ENCODE measurements at regions not wholly inside any gene's neighbourhood (a gene's known extent, or its start where the extent isn't known, plus 50 kb on each side); places are given as distances from the start of the nearest gene placed in this dataset.
A peak's percentile ranks its signal among the peaks of the same experiment; 100 is the strongest.

GRCh38 chr1:229148041-229148671, 122.8 kb upstream of the RAB4A start (continued):
- TF ChIP-seq ZFP62 (CRISPR knock-in tag; IDR thresholded peaks at IDR 0.05) (no peak), ZNF10 (CRISPR knock-in tag; IDR thresholded peaks at IDR 0.05; ENCODE audit: borderline replicate concordance, low read depth) (no peak), MED13 (CRISPR knock-in tag; IDR thresholded peaks at IDR 0.05) (peak; percentile 96), ZNF747 (CRISPR knock-in tag; IDR thresholded peaks at IDR 0.05; ENCODE audit: borderline replicate concordance) (peak; percentile 98), ELF4 (CRISPR knock-in tag; IDR thresholded peaks at IDR 0.05; ENCODE audit: borderline replicate concordance) (no peak), ZNF557 (CRISPR knock-in tag; IDR thresholded peaks at IDR 0.05) (no peak; the same call in 1 of the 2 replicates), LBX2 (CRISPR knock-in tag; IDR thresholded peaks at IDR 0.05; ENCODE audit: borderline replicate concordance) (no peak; the same call in 1 of the 2 replicates), HNF4G (IDR thresholded peaks at IDR 0.05; ENCODE audit: borderline replicate concordance, low read depth, low read length) (peak; percentile 79), HNF4G (CRISPR knock-in tag; IDR thresholded peaks at IDR 0.05; ENCODE audit: borderline replicate concordance, low read depth) (peak; percentile 77; the same call in 1 of the 2 replicates), ZNF260 (CRISPR knock-in tag; IDR thresholded peaks at IDR 0.05; ENCODE audit: borderline replicate concordance, low read depth) (no peak), ZNF431 (CRISPR knock-in tag; IDR thresholded peaks at IDR 0.05; ENCODE audit: borderline replicate concordance, low read depth) (no peak; the same call in 1 of the 2 replicates), ZSCAN29 (CRISPR knock-in tag; conservative IDR thresholded peaks at IDR 0.05) (peak; percentile 64; the same call in 1 of the 2 replicates), AGO1 (IDR thresholded peaks at IDR 0.05; ENCODE audit: low read depth, low read length, poor library complexity, severe bottlenecking) (no peak), ZNF34 (CRISPR knock-in tag; IDR thresholded peaks at IDR 0.05; ENCODE audit: borderline replicate concordance) (no peak), ZFYVE20 (CRISPR knock-in tag; IDR thresholded peaks at IDR 0.05; ENCODE audit: borderline replicate concordance, low read depth) (no peak), PRDM10 (CRISPR knock-in tag; IDR thresholded peaks at IDR 0.05; ENCODE audit: low read depth) (0 out of 2 replicates have a peak, but pooled peaks have one; percentile 35), MEIS1 (CRISPR knock-in tag; IDR thresholded peaks at IDR 0.05; ENCODE audit: borderline replicate concordance) (no peak), SNAPC2 (CRISPR knock-in tag; IDR thresholded peaks at IDR 0.05) (peak; percentile 59; the same call in 1 of the 2 replicates), ZNF543 (CRISPR knock-in tag; IDR thresholded peaks at IDR 0.05) (peak; percentile 84), TRIM22 (IDR thresholded peaks at IDR 0.05) (no peak), TOE1 (CRISPR knock-in tag; IDR thresholded peaks at IDR 0.05) (0 out of 2 replicates have a peak, but pooled peaks have one; percentile 68)
- TF ChIP-seq, protein P1, sequence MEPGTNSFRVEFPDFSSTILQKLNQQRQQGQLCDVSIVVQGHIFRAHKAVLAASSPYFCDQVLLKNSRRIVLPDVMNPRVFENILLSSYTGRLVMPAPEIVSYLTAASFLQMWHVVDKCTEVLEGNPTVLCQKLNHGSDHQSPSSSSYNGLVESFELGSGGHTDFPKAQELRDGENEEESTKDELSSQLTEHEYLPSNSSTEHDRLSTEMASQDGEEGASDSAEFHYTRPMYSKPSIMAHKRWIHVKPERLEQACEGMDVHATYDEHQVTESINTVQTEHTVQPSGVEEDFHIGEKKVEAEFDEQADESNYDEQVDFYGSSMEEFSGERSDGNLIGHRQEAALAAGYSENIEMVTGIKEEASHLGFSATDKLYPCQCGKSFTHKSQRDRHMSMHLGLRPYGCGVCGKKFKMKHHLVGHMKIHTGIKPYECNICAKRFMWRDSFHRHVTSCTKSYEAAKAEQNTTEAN (CRISPR knock-in tag; conservative IDR thresholded peaks at IDR 0.05): no peak
- TF ChIP-seq, protein P2, sequence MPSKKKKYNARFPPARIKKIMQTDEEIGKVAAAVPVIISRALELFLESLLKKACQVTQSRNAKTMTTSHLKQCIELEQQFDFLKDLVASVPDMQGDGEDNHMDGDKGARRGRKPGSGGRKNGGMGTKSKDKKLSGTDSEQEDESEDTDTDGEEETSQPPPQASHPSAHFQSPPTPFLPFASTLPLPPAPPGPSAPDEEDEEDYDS (CRISPR knock-in tag; IDR thresholded peaks at IDR 0.05): peak; percentile 35; the same call in 1 of the 2 replicates

Data from HepG2 (cell line).